Thyroid gland (tissue), 4 donors: ENCODE measurements at regions not wholly inside any gene's neighbourhood (a gene's known extent, or its start where the extent isn't known, plus 50 kb on each side); places are given as distances from the start of the nearest gene placed in this dataset.
A peak's percentile ranks its signal among the peaks of the same experiment; 100 is the strongest.
"Not testable (repeated sequence)": the region's sequence is repeated elsewhere in the genome, so short reads cannot be mapped to it uniquely, and the experiment has no call there.

Experiments used
- DNase-seq, 2 donors: peaks; one replicate each; pipeline ENCODE4 v3.0.0-alpha.2; 2019
- H3K27ac ChIP-seq, 3 donors: fragments of 200-600 bp; sonication (generic); 1 replicate in 2 of 3; 2 replicates in 1 of 3; pipeline ENCODE4 v1.5.1; 2016 to 2019; ENCODE audit warnings: mild to moderate bottlenecking in 1 of 3, moderate library complexity in 1 of 3
- H3K27me3 ChIP-seq: fragments of 200-600 bp; sonication (generic); one replicate; pipeline ENCODE4 v1.5.1; 2019
- H3K36me3 ChIP-seq, 2 donors: fragments of 200-600 bp; sonication (generic); one replicate each; pipeline ENCODE4 v1.5.1; 2016 to 2019
- H3K4me1 ChIP-seq, 2 donors: fragments of 200-600 bp; sonication (generic); one replicate each; pipeline ENCODE4 v1.5.1; 2017 to 2019
- H3K4me3 ChIP-seq, 3 donors: fragments of 200-600 bp; sonication (generic); replicated peaks in 1 of 3; 1 replicate in 2 of 3; 2 replicates in 1 of 3; pipeline ENCODE4 v1.5.1; 2016; ENCODE audit warnings: mild to moderate bottlenecking in 1 of 3
- H3K9me3 ChIP-seq: fragments of 200-600 bp; sonication (generic); one replicate; pipeline ENCODE4 v1.5.1; 2017
- CTCF ChIP-seq, 6 experiments: fragments of 200-600 bp in 3 of 6; fragments of 450-650 bp in 3 of 6; sonication (generic) in 3 of 6; IDR thresholded peaks; one replicate each; pipeline ENCODE4 v1.5.1; 2016 to 2019; ENCODE audit warnings: antibody characterized with exemption in 6 of 6, mild to moderate bottlenecking in 2 of 6, inconsistent platforms in 1 of 6, moderate library complexity in 1 of 6
- POLR2A ChIP-seq, 2 donors: fragments of 450-650 bp; IDR thresholded peaks; one replicate each; pipeline ENCODE4 v1.6.1; 2017; ENCODE audit warnings: antibody characterized with exemption in 2 of 2, mild to moderate bottlenecking in 2 of 2, moderate library complexity in 1 of 2
- WGBS, 2 donors: methylation state at CpG; one replicate each; pipeline ENCODE4 v1.1.5; 2017; 5-methylcytosine and 5-hydroxymethylcytosine counted together
- intact Hi-C: fragments of 100-400 bp; cut with DNase I; formaldehyde crosslinking; loops from one replicate; pipeline ENCODE4 v1.15.1; 2023

- H3K9me3 ChIP-seq: no peaks in the 10 kb centered on the region
- H3K4me3 ChIP-seq: no peak overlapping the region
- DNase-seq: peak; percentile 56 to 68
- H3K27ac ChIP-seq: peak overlapping the region in 2 of 3 donors; percentile 13 to 56
- H3K36me3 ChIP-seq: no peaks in the 10 kb centered on the region
- peaks cover 6 to 10% of the 10 kb centered on the region in 2 donors for H3K4me1 ChIP-seq
- intact Hi-C loops: no loop called here
- TF ChIP-seq CTCF (IDR thresholded peaks at IDR 0.05): no peak
- TF ChIP-seq POLR2A (IDR thresholded peaks at IDR 0.05): no peak
- 31 to 37% methylated on average over 4 of the region's 4 CpGs for WGBS, 2 donors
- no peaks in the 10 kb centered on the region for H3K27me3 ChIP-seq
Measured at GRCh38 chr10:44105696-44106095, 279.2 kb downstream of the CXCL12 start.

- H3K36me3 ChIP-seq: no peaks in the 10 kb centered on the region
- H3K9me3 ChIP-seq: no peaks in the 10 kb centered on the region
- intact Hi-C loops: no loop called here
- TF ChIP-seq CTCF (IDR thresholded peaks at IDR 0.05) (no peak), POLR2A (IDR thresholded peaks at IDR 0.05) (no peak)
- no peak overlapping the region for H3K4me3 ChIP-seq
- DNase-seq: no peak
- WGBS, 2 donors: 86 to 96% methylated on average over 5 of the region's 5 CpGs
- no peak overlapping the region for H3K27ac ChIP-seq
- H3K4me1 ChIP-seq: peaks cover 6 to 10% of the 10 kb centered on the region in 2 donors
- no peaks in the 10 kb centered on the region for H3K27me3 ChIP-seq
Measured at GRCh38 chr10:44102726-44103255, 282.1 kb downstream of the CXCL12 start.

GRCh38 chr10:44101082-44101481, 283.8 kb downstream of the CXCL12 start:
- no peak for TF ChIP-seq CTCF (IDR thresholded peaks at IDR 0.05)
- no peak for TF ChIP-seq POLR2A (IDR thresholded peaks at IDR 0.05)
- Histone ChIP-seq H3K4me3 (no peak overlapping the region), H3K36me3 (no peaks in the 10 kb centered on the region), H3K27ac (no peak overlapping the region), H3K9me3 (no peaks in the 10 kb centered on the region), H3K4me1 (peaks cover 6 to 10% of the 10 kb centered on the region in 2 donors), H3K27me3 (no peaks in the 10 kb centered on the region)
- WGBS, 2 donors: 38 to 53% methylated on average over 1 of the region's 1 CpG
- DNase-seq: no peak
- intact Hi-C loops: no loop called here

GRCh38 chr10:44099511-44099910, 285.4 kb downstream of the CXCL12 start:
- Histone ChIP-seq H3K4me1 (peaks cover 0 to under 1% of the 10 kb centered on the region in 2 donors), H3K36me3 (no peaks in the 10 kb centered on the region), H3K27ac (no peak overlapping the region), H3K27me3 (no peaks in the 10 kb centered on the region), H3K4me3 (no peak overlapping the region), H3K9me3 (no peaks in the 10 kb centered on the region)
- intact Hi-C loops: no loop called here
- no peak for DNase-seq
- no peak for TF ChIP-seq POLR2A (IDR thresholded peaks at IDR 0.05)
- TF ChIP-seq CTCF (IDR thresholded peaks at IDR 0.05): no peak
- WGBS, 2 donors: 92 to 100% methylated on average over 2 of the region's 2 CpGs

- 73 to 94% methylated on average over 4 of the region's 4 CpGs for WGBS, 2 donors
- DNase-seq, H3K27ac ChIP-seq, H3K36me3 ChIP-seq, H3K9me3 ChIP-seq, H3K4me3 ChIP-seq, H3K4me1 ChIP-seq, H3K27me3 ChIP-seq, intact Hi-C loops: not testable (repeated sequence)
Measured at GRCh38 chr10:44096217-44096616, 288.7 kb downstream of the CXCL12 start.

GRCh38 chr10:44089671-44090070, 295.2 kb downstream of the CXCL12 start:
- no peak overlapping the region for H3K4me3 ChIP-seq
- H3K27me3 ChIP-seq: no peaks in the 10 kb centered on the region
- no peak for TF ChIP-seq CTCF (IDR thresholded peaks at IDR 0.05)
- no peak for TF ChIP-seq POLR2A (IDR thresholded peaks at IDR 0.05)
- H3K27ac ChIP-seq: no peak overlapping the region
- H3K4me1 ChIP-seq: no peaks in the 10 kb centered on the region
- no peak for DNase-seq
- WGBS, 2 donors: 79 to 84% methylated on average over 1 of the region's 1 CpG
- no peaks in the 10 kb centered on the region for H3K36me3 ChIP-seq
- intact Hi-C loops: no loop called here
- no peaks in the 10 kb centered on the region for H3K9me3 ChIP-seq
